C4-2B (cell line): ENCODE measurements at regions not wholly inside any gene's neighbourhood (a gene's known extent, or its start where the extent isn't known, plus 50 kb on each side); places are given as distances from the start of the nearest gene placed in this dataset.

Experiments used
- ZFX ChIP-seq: fragments of 450-650 bp; IDR thresholded peaks from 2 replicates; pipeline ENCODE4 v1.6.1; 2017
- TF ChIP-seq, protein P1 (sequence below): fragments of 450-650 bp; conservative IDR thresholded peaks from 2 replicates; pipeline ENCODE4 v1.5.1; 2017; ENCODE audit warnings: mild to moderate bottlenecking

DNA sequence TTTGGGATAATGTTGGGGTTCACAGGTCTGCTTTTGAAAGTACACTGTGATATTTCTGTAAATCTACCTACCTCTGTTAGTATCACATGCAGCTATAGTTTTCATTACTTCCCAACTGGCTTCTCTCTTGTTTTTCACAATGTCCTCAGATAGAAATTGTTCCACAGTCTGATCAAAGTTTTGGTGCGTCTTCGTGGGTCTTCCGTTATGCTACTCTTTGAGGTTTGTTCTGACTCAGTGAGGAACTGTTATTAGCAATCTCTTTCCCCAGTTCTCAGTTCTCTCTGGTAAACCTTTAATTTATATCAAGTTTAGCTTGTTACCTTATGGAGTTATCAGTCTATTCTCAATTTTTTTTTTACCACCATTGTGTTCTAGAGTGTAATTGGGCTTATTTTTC lies 2061.2 kb upstream of the CDH9 start:
- TF ChIP-seq, protein P1, sequence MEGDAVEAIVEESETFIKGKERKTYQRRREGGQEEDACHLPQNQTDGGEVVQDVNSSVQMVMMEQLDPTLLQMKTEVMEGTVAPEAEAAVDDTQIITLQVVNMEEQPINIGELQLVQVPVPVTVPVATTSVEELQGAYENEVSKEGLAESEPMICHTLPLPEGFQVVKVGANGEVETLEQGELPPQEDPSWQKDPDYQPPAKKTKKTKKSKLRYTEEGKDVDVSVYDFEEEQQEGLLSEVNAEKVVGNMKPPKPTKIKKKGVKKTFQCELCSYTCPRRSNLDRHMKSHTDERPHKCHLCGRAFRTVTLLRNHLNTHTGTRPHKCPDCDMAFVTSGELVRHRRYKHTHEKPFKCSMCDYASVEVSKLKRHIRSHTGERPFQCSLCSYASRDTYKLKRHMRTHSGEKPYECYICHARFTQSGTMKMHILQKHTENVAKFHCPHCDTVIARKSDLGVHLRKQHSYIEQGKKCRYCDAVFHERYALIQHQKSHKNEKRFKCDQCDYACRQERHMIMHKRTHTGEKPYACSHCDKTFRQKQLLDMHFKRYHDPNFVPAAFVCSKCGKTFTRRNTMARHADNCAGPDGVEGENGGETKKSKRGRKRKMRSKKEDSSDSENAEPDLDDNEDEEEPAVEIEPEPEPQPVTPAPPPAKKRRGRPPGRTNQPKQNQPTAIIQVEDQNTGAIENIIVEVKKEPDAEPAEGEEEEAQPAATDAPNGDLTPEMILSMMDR: no peak
- no peak for TF ChIP-seq ZFX
